GM23338 (cell line): ENCODE measurements at regions not wholly inside any gene's neighbourhood (a gene's known extent, or its start where the extent isn't known, plus 50 kb on each side); places are given as distances from the start of the nearest gene placed in this dataset.

Source experiments
- CREB1 ChIP-seq: fragments of 250-450 bp; sonication (Bioruptor Pico); IDR thresholded peaks from 2 replicates; pipeline ENCODE4 v1.5.0; 2020; ENCODE audit warnings: low read depth, mild to moderate bottlenecking, moderate library complexity
- CTCF ChIP-seq, 2 experiments: fragments of 200-600 bp in 1 of 2; sonication (generic) in 1 of 2; conservative IDR thresholded peaks; 2 replicates each; pipeline versions ENCODE4 v1.5.1 to v1.6.1; 2016 to 2017; ENCODE audit warnings: antibody characterized with exemption in 2 of 2, low read depth in 2 of 2, mild to moderate bottlenecking in 2 of 2, moderate library complexity in 1 of 2
- ETS1 ChIP-seq: IDR thresholded peaks from 2 replicates; pipeline ENCODE4 v1.6.1; 2016; ENCODE audit warnings: antibody characterized with exemption
- EZH2 ChIP-seq: fragments of 200-600 bp; sonication (generic); IDR thresholded peaks from one replicate; pipeline ENCODE4 v1.8.0; 2017; ENCODE audit warnings: antibody characterized with exemption, mild to moderate bottlenecking, low read depth; ENCODE audit not compliant: unreplicated experiment
- EZH2phosphoT487 ChIP-seq: fragments of 200-600 bp; sonication (generic); IDR thresholded peaks from one replicate; pipeline ENCODE4 v1.8.1; 2018; ENCODE audit warnings: antibody characterized with exemption; ENCODE audit not compliant: unreplicated experiment
- JUNB ChIP-seq: IDR thresholded peaks from one replicate; pipeline ENCODE4 v1.6.1; 2016; ENCODE audit warnings: antibody characterized with exemption; ENCODE audit not compliant: unreplicated experiment
- NANOG ChIP-seq: IDR thresholded peaks from 2 replicates; pipeline ENCODE4 v1.6.1; 2016; ENCODE audit warnings: antibody characterized with exemption, borderline replicate concordance
- POLR2AphosphoS5 ChIP-seq: IDR thresholded peaks from 2 replicates; pipeline ENCODE4 v1.6.1; 2016; ENCODE audit warnings: antibody characterized with exemption, low read depth
- REST ChIP-seq: IDR thresholded peaks from one replicate; pipeline ENCODE4 v1.6.1; 2018; ENCODE audit warnings: antibody characterized with exemption; ENCODE audit not compliant: unreplicated experiment
- STAT1 ChIP-seq: IDR thresholded peaks from one replicate; pipeline ENCODE4 v1.6.1; 2016; ENCODE audit warnings: antibody characterized with exemption; ENCODE audit not compliant: unreplicated experiment
- ZNF114 ChIP-seq: fragments of 250-450 bp; sonication (Bioruptor Pico); IDR thresholded peaks from 2 replicates; pipeline ENCODE4 v1.5.0; 2020; ENCODE audit warnings: mild to moderate bottlenecking, moderate library complexity
- ZNF331 ChIP-seq: fragments of 250-450 bp; sonication (Bioruptor Pico); IDR thresholded peaks from 2 replicates; pipeline ENCODE4 v1.5.0; 2020; ENCODE audit warnings: low read depth, mild to moderate bottlenecking, moderate library complexity
- ZNF462 ChIP-seq: fragments of 250-450 bp; sonication (Bioruptor Pico); IDR thresholded peaks from 2 replicates; pipeline ENCODE4 v1.5.0; 2020; ENCODE audit warnings: mild to moderate bottlenecking, moderate library complexity

- TF ChIP-seq POLR2AphosphoS5 (no peak), REST (no peak), CTCF (conservative IDR thresholded peaks at IDR 0.05; ENCODE audit: low read depth in 2 of 2) (no peak), EZH2 (no peak), ETS1 (no peak), CREB1 (CRISPR knock-in tag) (no peak), EZH2phosphoT487 (no peak), NANOG (no peak), STAT1 (no peak), ZNF331 (CRISPR knock-in tag) (no peak), JUNB (no peak), ZNF114 (no peak), ZNF462 (no peak)
These were observed 109.7 kb upstream of the TMEM45B start for GRCh38 chr11:129705933-129706332.
